Adrenal gland (tissue), 9 donors: ENCODE measurements at regions not wholly inside any gene's neighbourhood (a gene's known extent, or its start where the extent isn't known, plus 50 kb on each side); places are given as distances from the start of the nearest gene placed in this dataset.

Experiments
- DNase-seq, 7 donors: peaks; one replicate each; pipeline ENCODE4 v3.0.0-alpha.2; 2019 to 2020
- H3K27ac ChIP-seq, 5 donors: fragments of 200-600 bp; sonication (generic) in 4 of 5; 1 replicate in 3 of 5; 2 replicates in 2 of 5; pipeline versions ENCODE4 v1.5.1 to v1.8.0; 2016 to 2020; ENCODE audit warnings: mild to moderate bottlenecking in 1 of 5
- H3K27me3 ChIP-seq: fragments of 200-600 bp; 2 replicates; pipeline ENCODE4 v1.8.0; 2021
- H3K36me3 ChIP-seq, 2 donors: fragments of 200-600 bp; replicated peaks in 1 of 2; 1 replicate in 1 of 2; 2 replicates in 1 of 2; pipeline versions ENCODE4 v1.5.1 to v1.8.0; 2018 to 2022
- H3K4me1 ChIP-seq, 2 donors: fragments of 200-600 bp; replicated peaks in 1 of 2; 1 replicate in 1 of 2; 2 replicates in 1 of 2; pipeline versions ENCODE4 v1.5.1 to v1.8.0; 2018 to 2021
- H3K4me3 ChIP-seq, 4 donors: fragments of 200-600 bp; sonication (generic) in 3 of 4; one replicate each; pipeline ENCODE4 v1.5.1; 2016 to 2018
- H3K9me3 ChIP-seq, 3 donors: fragments of 200-600 bp; sonication (generic) in 1 of 3; replicated peaks in 1 of 3; 1 replicate in 2 of 3; 2 replicates in 1 of 3; pipeline versions ENCODE4 v1.5.1 to v1.8.0; 2016 to 2021
- POLR2A ChIP-seq, 2 donors: fragments of 450-650 bp; IDR thresholded peaks; one replicate each; pipeline ENCODE4 v1.6.1; 2017; ENCODE audit warnings: antibody characterized with exemption in 2 of 2, mild to moderate bottlenecking in 2 of 2, moderate library complexity in 1 of 2
- WGBS, 4 donors: extraction: QIAGEN DNeasy Blood & Tissue Kit in 2 of 4; methylation state at CpG; one replicate each; pipeline versions ENCODE4 v1.1.5 to v1.1.7; 2013 to 2017; 5-methylcytosine and 5-hydroxymethylcytosine counted together
- intact Hi-C, 2 donors: fragments of 100-400 bp; cut with DNase I; formaldehyde crosslinking; loops; one replicate each; pipeline versions ENCODE4 v1.14.1 to v1.15.0; 2022 to 2023
- TF ChIP-seq, protein P1 (sequence below), 6 experiments: fragments of 450-650 bp in 4 of 6; fragments of 200-600 bp in 2 of 6; sonication (generic) in 1 of 6; IDR thresholded peaks; 1 replicate in 5 of 6; 2 replicates in 1 of 6; pipeline versions ENCODE4 v1.5.1 to v1.8.0; 2016 to 2021; ENCODE audit warnings: antibody characterized with exemption in 6 of 6, mild to moderate bottlenecking in 2 of 6, moderate library complexity in 1 of 6
- donor health status: healthy with polysubstance abuse.
- donor health status: Bipolar disorder and iron deficiency.
- donor health status: DM: yes; HTN: yes; CAD: no.
- donor health status: DM: no; HTN: no; CAD: no.
- donor health status: DM: no; HTN: no; CAD: no.

GRCh38 chr7:24042028-24042427 lies 242.0 kb upstream of the NPY start:
- Histone ChIP-seq H3K9me3 (no peaks in the 10 kb centered on the region), H3K4me1 (no peaks in the 10 kb centered on the region), H3K27me3 (no peaks in the 10 kb centered on the region), H3K27ac (no peak overlapping the region), H3K36me3 (no peaks in the 10 kb centered on the region), H3K4me3 (no peak overlapping the region)
- TF ChIP-seq, protein P1, sequence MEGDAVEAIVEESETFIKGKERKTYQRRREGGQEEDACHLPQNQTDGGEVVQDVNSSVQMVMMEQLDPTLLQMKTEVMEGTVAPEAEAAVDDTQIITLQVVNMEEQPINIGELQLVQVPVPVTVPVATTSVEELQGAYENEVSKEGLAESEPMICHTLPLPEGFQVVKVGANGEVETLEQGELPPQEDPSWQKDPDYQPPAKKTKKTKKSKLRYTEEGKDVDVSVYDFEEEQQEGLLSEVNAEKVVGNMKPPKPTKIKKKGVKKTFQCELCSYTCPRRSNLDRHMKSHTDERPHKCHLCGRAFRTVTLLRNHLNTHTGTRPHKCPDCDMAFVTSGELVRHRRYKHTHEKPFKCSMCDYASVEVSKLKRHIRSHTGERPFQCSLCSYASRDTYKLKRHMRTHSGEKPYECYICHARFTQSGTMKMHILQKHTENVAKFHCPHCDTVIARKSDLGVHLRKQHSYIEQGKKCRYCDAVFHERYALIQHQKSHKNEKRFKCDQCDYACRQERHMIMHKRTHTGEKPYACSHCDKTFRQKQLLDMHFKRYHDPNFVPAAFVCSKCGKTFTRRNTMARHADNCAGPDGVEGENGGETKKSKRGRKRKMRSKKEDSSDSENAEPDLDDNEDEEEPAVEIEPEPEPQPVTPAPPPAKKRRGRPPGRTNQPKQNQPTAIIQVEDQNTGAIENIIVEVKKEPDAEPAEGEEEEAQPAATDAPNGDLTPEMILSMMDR (IDR thresholded peaks at IDR 0.05) = no peak
- TF ChIP-seq POLR2A (IDR thresholded peaks at IDR 0.05) = no peak
- intact Hi-C loops = no loop called here
- DNase-seq = no peak
- WGBS, 4 donors = 68 to 81% (median 78%) methylated on average over 5 of the region's 5 CpGs

DNA sequence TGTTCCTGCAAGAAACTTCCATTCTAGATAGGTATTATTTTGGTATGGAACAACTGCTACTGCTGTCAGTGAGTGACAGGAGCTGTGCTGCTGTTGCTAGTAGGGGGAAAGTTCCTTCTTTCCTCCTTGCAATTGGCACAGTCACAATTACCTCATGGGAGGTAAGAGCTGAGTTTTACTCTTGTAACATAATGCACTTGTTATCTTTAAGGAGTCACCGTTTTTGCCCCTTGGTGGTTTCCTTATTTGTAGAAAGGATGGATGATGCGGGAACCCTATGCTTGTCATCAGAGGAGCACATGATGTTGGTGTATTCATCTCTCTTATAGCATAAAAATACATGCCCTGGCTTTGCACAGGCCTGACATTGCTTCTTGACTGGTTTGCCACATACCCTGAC lies 234.7 kb upstream of the NPY start:
- Histone ChIP-seq H3K4me1 (no peaks in the 10 kb centered on the region), H3K27me3 (no peaks in the 10 kb centered on the region), H3K36me3 (no peaks in the 10 kb centered on the region), H3K9me3 (no peaks in the 10 kb centered on the region), H3K27ac (no peak overlapping the region), H3K4me3 (no peak overlapping the region)
- no peak for DNase-seq
- WGBS, 4 donors = 50 to 76% (median 70%) methylated on average over 2 of the region's 2 CpGs
- TF ChIP-seq POLR2A (IDR thresholded peaks at IDR 0.05) = no peak
- TF ChIP-seq, protein P1 (IDR thresholded peaks at IDR 0.05) = no peak
- intact Hi-C loops = no loop called here

GRCh38 chr7:24050991-24051560 lies 232.9 kb upstream of the NPY start:
- H3K9me3 ChIP-seq = no peaks in the 10 kb centered on the region
- H3K4me3 ChIP-seq = no peak overlapping the region
- 56 to 73% (median 60%) methylated on average over 7 of the region's 7 CpGs for WGBS, 4 donors
- no peak overlapping the region for H3K27ac ChIP-seq
- no peaks in the 10 kb centered on the region for H3K36me3 ChIP-seq
- intact Hi-C loops = no loop called here
- no peaks in the 10 kb centered on the region for H3K27me3 ChIP-seq
- DNase-seq = peak in 1 of 7 donors; percentile 67
- no peaks in the 10 kb centered on the region for H3K4me1 ChIP-seq
- TF ChIP-seq POLR2A (IDR thresholded peaks at IDR 0.05) = no peak
- TF ChIP-seq, protein P1 (IDR thresholded peaks at IDR 0.05) = no peak

GRCh38 chr7:24051651-24052050 lies 232.3 kb upstream of the NPY start:
- intact Hi-C loops = no loop called here
- Histone ChIP-seq H3K27ac (no peak overlapping the region), H3K9me3 (no peaks in the 10 kb centered on the region), H3K27me3 (no peaks in the 10 kb centered on the region), H3K4me1 (no peaks in the 10 kb centered on the region), H3K4me3 (no peak overlapping the region), H3K36me3 (no peaks in the 10 kb centered on the region)
- 85 to 92% (median 89%) methylated on average over 5 of the region's 5 CpGs for WGBS, 4 donors
- TF ChIP-seq, protein P1 (IDR thresholded peaks at IDR 0.05) = no peak
- no peak for TF ChIP-seq POLR2A (IDR thresholded peaks at IDR 0.05)
- DNase-seq = no peak
